ENCODE measurements at regions not wholly inside any gene's neighbourhood (a gene's known extent, or its start where the extent isn't known, plus 50 kb on each side); places are given as distances from the start of the nearest gene placed in this dataset.
"Not testable (repeated sequence)": the region's sequence is repeated elsewhere in the genome, so short reads cannot be mapped to it uniquely, and the experiment has no call there.

DNA sequence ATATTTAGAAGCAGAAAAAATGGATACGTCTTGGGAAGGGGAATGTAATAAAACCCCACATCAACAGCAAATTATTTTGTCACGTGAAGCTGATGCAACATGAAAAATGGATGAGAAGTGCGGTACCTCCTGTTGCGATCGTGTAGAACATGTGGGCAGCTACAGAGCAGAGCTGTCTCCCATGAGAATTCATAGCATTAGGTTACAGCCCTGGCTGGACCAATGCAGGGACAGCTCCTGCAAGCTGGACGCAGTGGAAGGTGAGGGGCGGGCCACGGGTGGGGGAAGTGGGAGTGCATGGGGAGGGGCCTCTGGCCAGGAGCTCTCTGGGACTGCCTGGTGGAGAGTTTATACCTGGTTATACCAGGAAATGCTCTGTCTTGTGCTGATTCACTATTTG, 120.3 kb downstream of the GATA3 start (continued):
- TF ChIP-seq CEBPB (IDR thresholded peaks at IDR 0.05; ENCODE audit: low read depth) (no peak), CBX3 (IDR thresholded peaks at IDR 0.05; ENCODE audit: low read depth) (no peak), YY1 (IDR thresholded peaks at IDR 0.05; ENCODE audit: extremely low read depth, insufficient replicate concordance, low read depth, low read length) (no peak), ZFX (IDR thresholded peaks at IDR 0.05) (no peak), EZH2phosphoT487 (IDR thresholded peaks at IDR 0.05; ENCODE audit: borderline replicate concordance) (no peak), SIN3A (IDR thresholded peaks at IDR 0.05; ENCODE audit: low read depth) (no peak), FOSL1 (IDR thresholded peaks at IDR 0.05; ENCODE audit: low read depth) (no peak), RAD21 (IDR thresholded peaks at IDR 0.05; ENCODE audit: low read depth) (no peak)

- H3K4me1 ChIP-seq (ENCODE audit: control insufficient read depth in 1 of 2, insufficient read depth in 2 of 2, low read length in 2 of 2); H3K9me2 ChIP-seq (ENCODE audit: insufficient read depth); H3K9me3 ChIP-seq (ENCODE audit: control insufficient read depth in 1 of 2, insufficient read depth in 1 of 2, low read depth in 1 of 2, low read length in 2 of 2); H3K27ac ChIP-seq (ENCODE audit: low read depth, low read length); CTCF ChIA-PET; intact Hi-C loops (cut with micrococcal nuclease); BruUV-seq (replicated peaks); H3K36me3 ChIP-seq (ENCODE audit: control insufficient read depth in 1 of 2, insufficient read depth in 2 of 2, low read length in 2 of 2); H3K9ac ChIP-seq (ENCODE audit: low read length); RAD21 ChIA-PET (ENCODE audit: low non-redundant PET in 1 of 2, low total read pairs in 2 of 2, uncharacterized antibody in 2 of 2, unreplicated experiment in 2 of 2); H3K27me3 ChIP-seq (ENCODE audit: insufficient read depth, low read length); H2AFZ ChIP-seq (ENCODE audit: low read depth, low read length, poor library complexity, severe bottlenecking); DNase-seq (ENCODE audit: low read depth, low spot score); POLR2A ChIA-PET; H3K79me2 ChIP-seq (ENCODE audit: insufficient read depth, low read length); ATAC-seq; H3K4me2 ChIP-seq (ENCODE audit: low read length); H4K20me1 ChIP-seq (ENCODE audit: insufficient read depth); H3K4me3 ChIP-seq (replicated peaks in 1 of 2; ENCODE audit: low read depth in 1 of 2, low read length in 2 of 2): not testable (repeated sequence)
Measured at GRCh38 chr10:8177526-8177925, 123.0 kb downstream of the GATA3 start.

GRCh38 chr10:8179773-8180172, 125.3 kb downstream of the GATA3 start:
- BruUV-seq (replicated peaks); POLR2A ChIA-PET; H3K79me2 ChIP-seq (ENCODE audit: insufficient read depth, low read length); H3K9ac ChIP-seq (ENCODE audit: low read length); RAD21 ChIA-PET (ENCODE audit: low non-redundant PET in 1 of 2, low total read pairs in 2 of 2, uncharacterized antibody in 2 of 2, unreplicated experiment in 2 of 2); ATAC-seq; H4K20me1 ChIP-seq (ENCODE audit: insufficient read depth); H3K4me3 ChIP-seq (replicated peaks in 1 of 2; ENCODE audit: low read depth in 1 of 2, low read length in 2 of 2); H3K4me1 ChIP-seq (ENCODE audit: control insufficient read depth in 1 of 2, insufficient read depth in 2 of 2, low read length in 2 of 2); CTCF ChIA-PET; H3K9me3 ChIP-seq (ENCODE audit: control insufficient read depth in 1 of 2, insufficient read depth in 1 of 2, low read depth in 1 of 2, low read length in 2 of 2); intact Hi-C loops (cut with micrococcal nuclease); H2AFZ ChIP-seq (ENCODE audit: low read depth, low read length, poor library complexity, severe bottlenecking); H3K9me2 ChIP-seq (ENCODE audit: insufficient read depth); H3K27ac ChIP-seq (ENCODE audit: low read depth, low read length); DNase-seq (ENCODE audit: low read depth, low spot score); H3K4me2 ChIP-seq (ENCODE audit: low read length); H3K27me3 ChIP-seq (ENCODE audit: insufficient read depth, low read length); H3K36me3 ChIP-seq (ENCODE audit: control insufficient read depth in 1 of 2, insufficient read depth in 2 of 2, low read length in 2 of 2): not testable (repeated sequence)

All from HCT116 (cell line).